SK-N-MC (cell line): ENCODE measurements at regions not wholly inside any gene's neighbourhood (a gene's known extent, or its start where the extent isn't known, plus 50 kb on each side); places are given as distances from the start of the nearest gene placed in this dataset.

Experiments
- EZH2 ChIP-seq: fragments of 200-600 bp; sonication (generic); IDR thresholded peaks from one replicate; pipeline ENCODE4 v1.6.1; 2017; ENCODE audit warnings: antibody characterized with exemption
- FOXP2 ChIP-seq: optimal IDR thresholded peaks from 2 replicates; pipeline ENCODE3; 2011; ENCODE audit warnings: mild to moderate bottlenecking, moderate library complexity; ENCODE audit not compliant: insufficient read depth; ENCODE audit errors: extremely low read length, control extremely low read depth
- POLR2AphosphoS5 ChIP-seq: IDR thresholded peaks from 2 replicates; pipeline ENCODE4 v1.6.1; 2012; ENCODE audit warnings: mild to moderate bottlenecking, low read depth, low read length, borderline replicate concordance

- TF ChIP-seq EZH2 (no peak), POLR2AphosphoS5 (no peak), FOXP2 (no peak)
Observed at GRCh38 chr1:230569201-230569600, 73.1 kb upstream of the COG2 start.
